Prostate gland (tissue), 2 donors: ENCODE measurements at regions not wholly inside any gene's neighbourhood (a gene's known extent, or its start where the extent isn't known, plus 50 kb on each side); places are given as distances from the start of the nearest gene placed in this dataset.

ENCODE experiments used
- POLR2A ChIP-seq: fragments of 450-650 bp; IDR thresholded peaks from one replicate; pipeline ENCODE4 v1.6.1; 2016; ENCODE audit warnings: antibody characterized with exemption, mild to moderate bottlenecking
- POLR2AphosphoS5 ChIP-seq: sonication (generic); formaldehyde crosslinking; IDR thresholded peaks from one replicate; pipeline ENCODE4 v1.6.1; 2017; ENCODE audit warnings: antibody characterized with exemption
- TF ChIP-seq, protein P1 (sequence below), 4 experiments: fragments of 200-600 bp in 2 of 4; fragments of 450-650 bp in 2 of 4; sonication (generic) in 2 of 4; IDR thresholded peaks; 1 replicate in 3 of 4; 2 replicates in 1 of 4; pipeline ENCODE4 v1.5.1; 2016 to 2019; ENCODE audit warnings: antibody characterized with exemption in 4 of 4, mild to moderate bottlenecking in 2 of 4, moderate library complexity in 2 of 4

GRCh38 chr7:94344826-94345225, 49.9 kb upstream of the COL1A2 start:
- TF ChIP-seq, protein P1, sequence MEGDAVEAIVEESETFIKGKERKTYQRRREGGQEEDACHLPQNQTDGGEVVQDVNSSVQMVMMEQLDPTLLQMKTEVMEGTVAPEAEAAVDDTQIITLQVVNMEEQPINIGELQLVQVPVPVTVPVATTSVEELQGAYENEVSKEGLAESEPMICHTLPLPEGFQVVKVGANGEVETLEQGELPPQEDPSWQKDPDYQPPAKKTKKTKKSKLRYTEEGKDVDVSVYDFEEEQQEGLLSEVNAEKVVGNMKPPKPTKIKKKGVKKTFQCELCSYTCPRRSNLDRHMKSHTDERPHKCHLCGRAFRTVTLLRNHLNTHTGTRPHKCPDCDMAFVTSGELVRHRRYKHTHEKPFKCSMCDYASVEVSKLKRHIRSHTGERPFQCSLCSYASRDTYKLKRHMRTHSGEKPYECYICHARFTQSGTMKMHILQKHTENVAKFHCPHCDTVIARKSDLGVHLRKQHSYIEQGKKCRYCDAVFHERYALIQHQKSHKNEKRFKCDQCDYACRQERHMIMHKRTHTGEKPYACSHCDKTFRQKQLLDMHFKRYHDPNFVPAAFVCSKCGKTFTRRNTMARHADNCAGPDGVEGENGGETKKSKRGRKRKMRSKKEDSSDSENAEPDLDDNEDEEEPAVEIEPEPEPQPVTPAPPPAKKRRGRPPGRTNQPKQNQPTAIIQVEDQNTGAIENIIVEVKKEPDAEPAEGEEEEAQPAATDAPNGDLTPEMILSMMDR (IDR thresholded peaks at IDR 0.05), result no peak
- TF ChIP-seq POLR2A (no peak), POLR2AphosphoS5 (no peak)
